HK-2 (cell line): ENCODE measurements at regions not wholly inside any gene's neighbourhood (a gene's known extent, or its start where the extent isn't known, plus 50 kb on each side); places are given as distances from the start of the nearest gene placed in this dataset.
"Not testable (repeated sequence)": the region's sequence is repeated elsewhere in the genome, so short reads cannot be mapped to it uniquely, and the experiment has no call there.

Source experiments
- DNase-seq: peaks from one replicate; pipeline ENCODE4 v3.0.0-alpha.2; 2018; ENCODE audit not compliant: unreplicated experiment

GRCh38 chr12:68478516-68479260, 132.0 kb upstream of the RAP1B start:
- DNase-seq = no peak

- no peak for DNase-seq
Observed at GRCh38 chr12:68479261-68479895, 131.3 kb upstream of the RAP1B start.

- no peak for DNase-seq
Observed at GRCh38 chr12:68479896-68480291, 130.8 kb upstream of the RAP1B start.

- DNase-seq = no peak
Observed at GRCh38 chr12:68480526-68480925, 130.2 kb upstream of the RAP1B start.

GRCh38 chr12:68481181-68481941, 129.3 kb upstream of the RAP1B start:
- no peak for DNase-seq

- DNase-seq = no peak
Observed at GRCh38 chr12:68482014-68482413, 128.7 kb upstream of the RAP1B start.

- DNase-seq = no peak
Observed at GRCh38 chr12:68482660-68483059, 128.0 kb upstream of the RAP1B start.

- DNase-seq = no peak
Observed at GRCh38 chr12:68483592-68484383, 126.9 kb upstream of the RAP1B start.

GRCh38 chr12:68484578-68484977, 126.1 kb upstream of the RAP1B start:
- not testable (repeated sequence) for DNase-seq

GRCh38 chr12:68486449-68486848, 124.2 kb upstream of the RAP1B start:
- DNase-seq = not testable (repeated sequence)

- no peak for DNase-seq
Observed at GRCh38 chr12:68487721-68488309, 122.9 kb upstream of the RAP1B start.

GRCh38 chr12:68489273-68489672, 121.4 kb upstream of the RAP1B start:
- no peak for DNase-seq

GRCh38 chr12:68490476-68490875, 120.2 kb upstream of the RAP1B start:
- DNase-seq = no peak

GRCh38 chr12:68491204-68491960, 119.3 kb upstream of the RAP1B start:
- no peak for DNase-seq

- no peak for DNase-seq
Observed at GRCh38 chr12:68495336-68496070, 115.2 kb upstream of the RAP1B start.

- DNase-seq = no peak
Observed at GRCh38 chr12:68497107-68497506, 113.6 kb upstream of the RAP1B start.

- no peak for DNase-seq
Observed at GRCh38 chr12:68497702-68498101, 113.0 kb upstream of the RAP1B start.

GRCh38 chr12:68498736-68499135, 112.0 kb upstream of the RAP1B start:
- no peak for DNase-seq

- no peak for DNase-seq
Observed at GRCh38 chr12:68499616-68500015, 111.1 kb upstream of the RAP1B start.

GRCh38 chr12:68501226-68501625, 109.5 kb upstream of the RAP1B start:
- DNase-seq = no peak
